ENCODE measurements at regions not wholly inside any gene's neighbourhood (a gene's known extent, or its start where the extent isn't known, plus 50 kb on each side); places are given as distances from the start of the nearest gene placed in this dataset.
"Not testable (repeated sequence)": the region's sequence is repeated elsewhere in the genome, so short reads cannot be mapped to it uniquely, and the experiment has no call there.

DNA sequence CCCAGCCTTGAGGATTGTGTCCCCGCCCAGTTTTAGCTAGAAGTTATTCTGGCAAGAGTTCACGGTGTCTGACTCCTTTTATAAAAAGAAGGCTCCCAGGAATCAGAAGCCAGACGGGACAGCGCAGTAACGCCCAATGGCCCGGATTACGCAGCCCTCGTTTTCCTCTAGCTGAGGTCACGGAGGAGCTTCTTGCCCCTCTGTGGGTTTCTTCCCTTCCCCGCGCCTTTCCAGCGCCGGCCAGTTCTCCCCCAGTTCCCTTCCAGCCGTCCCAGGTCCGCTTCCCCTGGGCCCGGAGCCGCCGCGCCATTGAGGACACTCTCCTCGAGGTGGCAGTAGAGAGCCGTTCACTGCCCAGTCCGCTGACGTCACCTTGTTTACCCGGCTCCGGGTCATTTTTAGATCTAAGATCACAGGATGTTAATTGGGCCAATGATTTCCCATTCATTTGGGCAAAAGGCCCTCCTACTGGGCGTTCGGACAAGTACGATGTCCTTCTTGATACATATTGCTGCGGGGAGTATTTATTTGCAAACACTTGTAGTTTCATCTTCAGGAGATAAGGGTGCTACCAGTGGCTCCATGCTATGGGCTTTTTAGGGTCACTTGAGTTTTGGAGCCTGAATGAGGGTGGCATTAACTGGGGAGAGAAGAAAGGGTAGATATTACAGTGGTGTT, 81.5 kb upstream of the PPM1B start:
- H3K4me2 ChIP-seq (ENCODE audit: low read depth, low read length, poor library complexity, severe bottlenecking), result peak overlapping the region; percentile 87
- no peaks in the 10 kb centered on the region for H3K27me3 ChIP-seq (ENCODE audit: low read length)
- H3K4me1 ChIP-seq (ENCODE audit: low read length), result peaks cover 4% of the 10 kb centered on the region
- H2AFZ ChIP-seq (ENCODE audit: low read length), result peak overlapping the region; percentile 81
- no peak overlapping the region for H3K27ac ChIP-seq (ENCODE audit: low read length)
- peak overlapping the region; percentile 57; the same call in 1 of the 2 replicates for H3K4me3 ChIP-seq (ENCODE audit: low read length)
- no peaks in the 10 kb centered on the region for H3K9me2 ChIP-seq (replicated peaks; ENCODE audit: insufficient read depth, low read length)
- H4K20me1 ChIP-seq (ENCODE audit: insufficient read depth, low read depth, low read length), result no peaks in the 10 kb centered on the region
- no peaks in the 10 kb centered on the region for H3K36me3 ChIP-seq (ENCODE audit: insufficient read depth, low read length)
- H3K9ac ChIP-seq (ENCODE audit: low read length), result peak overlapping the region; percentile 33; the same call in 1 of the 2 replicates
- no peaks in the 10 kb centered on the region for H3K79me2 ChIP-seq (ENCODE audit: low read length)
- no peaks in the 10 kb centered on the region for H3K9me3 ChIP-seq (ENCODE audit: low read length)
- DNase-seq, result peak; percentile 87

DNA sequence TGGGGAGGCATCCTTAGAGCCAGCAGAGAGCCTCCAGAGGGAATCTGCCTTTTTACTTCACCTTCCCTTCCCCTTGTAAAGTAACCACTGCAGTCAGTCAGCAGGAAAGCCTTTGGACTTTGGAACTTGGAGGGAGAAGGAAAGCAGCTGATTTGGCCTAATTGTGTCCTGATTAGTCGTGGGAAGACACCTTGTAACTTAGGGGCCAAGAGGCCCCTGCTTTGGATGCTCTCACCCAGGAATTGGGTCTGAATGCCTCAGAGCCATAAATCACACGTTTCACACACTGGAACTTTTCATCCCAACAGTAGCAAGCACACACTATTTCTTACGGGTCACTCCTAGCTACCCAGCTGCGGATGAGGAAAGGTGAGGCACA, 81.0 kb upstream of the PPM1B start:
- peak overlapping the region; percentile 87 for H3K4me2 ChIP-seq (ENCODE audit: low read depth, low read length, poor library complexity, severe bottlenecking)
- H3K9me3 ChIP-seq (ENCODE audit: low read length), result no peaks in the 10 kb centered on the region
- H3K4me3 ChIP-seq (ENCODE audit: low read length), result peak overlapping the region; percentile 57; the same call in 1 of the 2 replicates
- no peaks in the 10 kb centered on the region for H3K9me2 ChIP-seq (replicated peaks; ENCODE audit: insufficient read depth, low read length)
- H3K79me2 ChIP-seq (ENCODE audit: low read length), result no peaks in the 10 kb centered on the region
- no peaks in the 10 kb centered on the region for H3K27me3 ChIP-seq (ENCODE audit: low read length)
- peaks cover 4% of the 10 kb centered on the region for H3K4me1 ChIP-seq (ENCODE audit: low read length)
- no peak for DNase-seq
- peak overlapping the region; percentile 81 for H2AFZ ChIP-seq (ENCODE audit: low read length)
- no peak overlapping the region for H3K27ac ChIP-seq (ENCODE audit: low read length)
- no peaks in the 10 kb centered on the region for H3K36me3 ChIP-seq (ENCODE audit: insufficient read depth, low read length)
- no peak overlapping the region for H3K9ac ChIP-seq (ENCODE audit: low read length)
- no peaks in the 10 kb centered on the region for H4K20me1 ChIP-seq (ENCODE audit: insufficient read depth, low read depth, low read length)

- not testable (repeated sequence) for H3K9ac ChIP-seq (ENCODE audit: low read length); H3K36me3 ChIP-seq (ENCODE audit: insufficient read depth, low read length); H3K9me3 ChIP-seq (ENCODE audit: low read length); H3K79me2 ChIP-seq (ENCODE audit: low read length); H3K27ac ChIP-seq (ENCODE audit: low read length); DNase-seq; H3K27me3 ChIP-seq (ENCODE audit: low read length); H3K4me2 ChIP-seq (ENCODE audit: low read depth, low read length, poor library complexity, severe bottlenecking); H3K4me1 ChIP-seq (ENCODE audit: low read length); H3K4me3 ChIP-seq (ENCODE audit: low read length); H2AFZ ChIP-seq (ENCODE audit: low read length); H3K9me2 ChIP-seq (replicated peaks; ENCODE audit: insufficient read depth, low read length); H4K20me1 ChIP-seq (ENCODE audit: insufficient read depth, low read depth, low read length)
These were observed 76.2 kb upstream of the PPM1B start for GRCh38 chr2:44092519-44092918.

- Histone ChIP-seq H3K4me3 (ENCODE audit: low read length) (no peak overlapping the region), H3K27ac (ENCODE audit: low read length) (no peak overlapping the region), H3K36me3 (ENCODE audit: insufficient read depth, low read length) (no peaks in the 10 kb centered on the region), H3K9me2 (replicated peaks; ENCODE audit: insufficient read depth, low read length) (no peaks in the 10 kb centered on the region), H4K20me1 (ENCODE audit: insufficient read depth, low read depth, low read length) (no peaks in the 10 kb centered on the region), H3K27me3 (ENCODE audit: low read length) (no peaks in the 10 kb centered on the region), H3K79me2 (ENCODE audit: low read length) (no peaks in the 10 kb centered on the region), H3K4me1 (ENCODE audit: low read length) (no peaks in the 10 kb centered on the region), H2AFZ (ENCODE audit: low read length) (no peak overlapping the region), H3K9me3 (ENCODE audit: low read length) (no peaks in the 10 kb centered on the region), H3K9ac (ENCODE audit: low read length) (no peak overlapping the region), H3K4me2 (ENCODE audit: low read depth, low read length, poor library complexity, severe bottlenecking) (no peak overlapping the region)
- DNase-seq, result no peak
These were observed 74.7 kb upstream of the PPM1B start for GRCh38 chr2:44093970-44094369.

DNA sequence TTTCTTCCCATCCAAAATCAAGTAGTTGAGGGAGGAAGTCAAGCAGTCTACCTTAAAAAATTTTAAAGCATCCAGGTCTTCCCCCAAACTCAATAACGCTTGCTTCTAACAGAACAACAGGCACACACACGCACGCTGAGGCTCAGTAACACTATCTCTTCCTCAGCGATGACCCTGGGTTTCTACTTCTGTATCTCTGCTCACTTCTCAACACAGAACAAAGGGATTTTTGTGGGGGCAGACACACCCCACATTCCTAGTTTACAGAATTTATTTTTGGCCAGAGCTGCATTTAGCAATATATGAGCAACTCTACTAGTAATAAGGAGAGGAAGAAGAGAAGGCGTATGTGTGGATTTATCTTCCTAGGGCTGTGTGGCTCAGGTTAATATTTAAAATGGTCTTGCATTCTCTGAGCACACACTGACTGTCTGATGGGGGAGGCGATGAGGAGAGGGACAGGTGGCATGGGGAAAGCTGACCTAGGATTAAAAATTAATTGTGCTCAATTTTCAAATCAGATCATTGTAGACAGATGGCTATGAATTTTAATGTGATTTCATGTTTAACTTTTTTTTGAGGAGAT, 71.3 kb upstream of the PPM1B start:
- Histone ChIP-seq H3K9me2 (replicated peaks; ENCODE audit: insufficient read depth, low read length) (no peaks in the 10 kb centered on the region), H3K27ac (ENCODE audit: low read length) (no peak overlapping the region), H3K9me3 (ENCODE audit: low read length) (no peaks in the 10 kb centered on the region), H3K79me2 (ENCODE audit: low read length) (no peaks in the 10 kb centered on the region), H2AFZ (ENCODE audit: low read length) (no peak overlapping the region), H3K36me3 (ENCODE audit: insufficient read depth, low read length) (no peaks in the 10 kb centered on the region), H3K4me2 (ENCODE audit: low read depth, low read length, poor library complexity, severe bottlenecking) (no peak overlapping the region), H3K4me3 (ENCODE audit: low read length) (no peak overlapping the region), H3K9ac (ENCODE audit: low read length) (no peak overlapping the region), H4K20me1 (ENCODE audit: insufficient read depth, low read depth, low read length) (no peaks in the 10 kb centered on the region), H3K27me3 (ENCODE audit: low read length) (no peaks in the 10 kb centered on the region), H3K4me1 (ENCODE audit: low read length) (no peaks in the 10 kb centered on the region)
- DNase-seq, result no peak

DNA sequence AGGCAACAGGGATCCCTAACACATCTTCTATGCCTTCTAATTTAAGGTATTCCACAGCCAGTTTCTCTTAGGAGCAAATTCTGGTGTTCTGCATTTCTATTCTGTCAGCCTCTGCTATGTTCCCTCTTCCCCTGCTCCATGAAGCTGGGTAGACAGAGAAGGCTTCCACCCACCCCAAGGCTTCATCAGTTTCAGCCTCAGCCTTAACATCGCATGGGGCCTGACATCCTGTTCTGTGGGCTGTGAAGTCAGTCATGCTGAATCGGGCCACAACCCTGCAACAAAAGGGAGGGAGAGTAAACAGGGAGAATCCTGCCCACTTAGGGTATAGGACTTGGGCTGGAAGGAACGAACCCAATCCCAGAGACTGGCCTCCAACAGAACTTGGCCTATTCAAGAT, 70.6 kb upstream of the PPM1B start:
- Histone ChIP-seq H3K9ac (ENCODE audit: low read length) (no peak overlapping the region), H3K9me3 (ENCODE audit: low read length) (no peaks in the 10 kb centered on the region), H3K27ac (ENCODE audit: low read length) (no peak overlapping the region), H3K4me3 (ENCODE audit: low read length) (no peak overlapping the region), H3K27me3 (ENCODE audit: low read length) (no peaks in the 10 kb centered on the region), H3K4me2 (ENCODE audit: low read depth, low read length, poor library complexity, severe bottlenecking) (no peak overlapping the region), H2AFZ (ENCODE audit: low read length) (no peak overlapping the region), H3K4me1 (ENCODE audit: low read length) (no peaks in the 10 kb centered on the region), H3K9me2 (replicated peaks; ENCODE audit: insufficient read depth, low read length) (no peaks in the 10 kb centered on the region), H4K20me1 (ENCODE audit: insufficient read depth, low read depth, low read length) (no peaks in the 10 kb centered on the region), H3K79me2 (ENCODE audit: low read length) (no peaks in the 10 kb centered on the region), H3K36me3 (ENCODE audit: insufficient read depth, low read length) (no peaks in the 10 kb centered on the region)
- DNase-seq, result no peak

DNA sequence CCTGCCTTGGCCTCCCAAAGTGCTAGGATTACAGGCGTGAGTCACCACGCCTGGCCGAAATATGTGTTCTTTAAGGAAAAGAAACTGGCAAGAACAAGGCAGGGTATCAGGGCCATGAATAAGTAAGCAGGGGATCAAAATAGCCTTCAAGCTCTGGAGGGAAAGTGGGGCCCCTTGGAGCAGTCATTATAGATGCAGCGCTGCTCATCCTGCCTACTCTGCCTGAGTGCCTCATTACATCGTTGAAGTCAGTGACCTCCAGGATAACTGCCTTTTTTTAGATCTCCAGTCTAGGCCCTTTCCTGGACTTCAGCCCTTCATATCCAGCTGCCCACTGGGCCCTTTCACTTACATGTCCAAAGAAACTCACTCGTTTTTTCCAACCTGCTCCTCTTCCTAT, 69.8 kb upstream of the PPM1B start:
- H3K4me1 ChIP-seq (ENCODE audit: low read length), result no peaks in the 10 kb centered on the region
- no peaks in the 10 kb centered on the region for H3K9me3 ChIP-seq (ENCODE audit: low read length)
- H3K27ac ChIP-seq (ENCODE audit: low read length), result no peak overlapping the region
- DNase-seq, result no peak
- H3K27me3 ChIP-seq (ENCODE audit: low read length), result no peaks in the 10 kb centered on the region
- no peaks in the 10 kb centered on the region for H3K79me2 ChIP-seq (ENCODE audit: low read length)
- no peak overlapping the region for H2AFZ ChIP-seq (ENCODE audit: low read length)
- H3K4me3 ChIP-seq (ENCODE audit: low read length), result no peak overlapping the region
- no peaks in the 10 kb centered on the region for H4K20me1 ChIP-seq (ENCODE audit: insufficient read depth, low read depth, low read length)
- H3K9ac ChIP-seq (ENCODE audit: low read length), result no peak overlapping the region
- no peak overlapping the region for H3K4me2 ChIP-seq (ENCODE audit: low read depth, low read length, poor library complexity, severe bottlenecking)
- no peaks in the 10 kb centered on the region for H3K36me3 ChIP-seq (ENCODE audit: insufficient read depth, low read length)
- H3K9me2 ChIP-seq (replicated peaks; ENCODE audit: insufficient read depth, low read length), result no peaks in the 10 kb centered on the region

DNA sequence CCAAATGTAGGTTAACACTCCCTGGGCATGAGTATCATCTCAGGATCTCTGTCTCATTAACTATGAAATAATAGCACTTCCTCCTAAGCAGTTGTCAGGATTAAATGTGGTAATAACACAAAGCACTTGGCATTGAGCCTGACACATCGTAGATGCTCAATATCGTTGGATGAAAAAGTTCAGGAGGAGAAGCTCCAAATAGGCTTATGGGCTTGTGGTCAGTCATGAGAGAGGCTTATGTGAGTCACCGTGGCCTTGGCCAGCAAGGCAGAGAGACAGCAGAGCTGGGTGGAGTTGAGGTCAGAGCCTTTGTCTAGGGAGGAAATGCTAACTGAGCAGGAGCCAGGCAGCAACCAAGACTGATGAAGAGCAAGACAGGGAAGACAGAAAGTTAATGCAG, 68.3 kb upstream of the PPM1B start:
- Histone ChIP-seq H4K20me1 (ENCODE audit: insufficient read depth, low read depth, low read length) (no peaks in the 10 kb centered on the region), H3K9me2 (replicated peaks; ENCODE audit: insufficient read depth, low read length) (no peaks in the 10 kb centered on the region), H3K4me3 (ENCODE audit: low read length) (no peak overlapping the region), H3K27me3 (ENCODE audit: low read length) (no peaks in the 10 kb centered on the region), H3K4me2 (ENCODE audit: low read depth, low read length, poor library complexity, severe bottlenecking) (no peak overlapping the region), H3K36me3 (ENCODE audit: insufficient read depth, low read length) (no peaks in the 10 kb centered on the region), H3K4me1 (ENCODE audit: low read length) (no peaks in the 10 kb centered on the region), H3K9ac (ENCODE audit: low read length) (no peak overlapping the region), H2AFZ (ENCODE audit: low read length) (no peak overlapping the region), H3K9me3 (ENCODE audit: low read length) (no peaks in the 10 kb centered on the region), H3K79me2 (ENCODE audit: low read length) (no peaks in the 10 kb centered on the region), H3K27ac (ENCODE audit: low read length) (no peak overlapping the region)
- DNase-seq, result no peak
